Natural killer cell (primary cell): ENCODE measurements at regions not wholly inside any gene's neighbourhood (a gene's known extent, or its start where the extent isn't known, plus 50 kb on each side); places are given as distances from the start of the nearest gene placed in this dataset.

ENCODE experiments used
- ATAC-seq, 3 donors: fragments of 150-1000 bp in 2 of 3; fragments of 200-7000 bp in 1 of 3; cut with Tn5 transposase; 1 replicate in 1 of 3; 2 replicates in 2 of 3; pipeline ENCODE4 v1.10.0; 2021; ENCODE audit warnings: mild to moderate bottlenecking in 2 of 3, moderate library complexity in 2 of 3
- DNase-seq, 2 donors: peaks; one replicate each; pipeline versions ENCODE4 v3.0.0 to v3.0.0-alpha.2; 2013 to 2021; ENCODE audit warnings: mixed read lengths in 1 of 2
- H3K27ac ChIP-seq: one replicate; pipeline ENCODE4 v1.5.1; 2013; ENCODE audit warnings: mild to moderate bottlenecking, low read length
- H3K27me3 ChIP-seq: one replicate; pipeline ENCODE4 v1.6.1; 2013; ENCODE audit warnings: low read length; ENCODE audit not compliant: control insufficient read depth, insufficient read depth
- H3K36me3 ChIP-seq: one replicate; pipeline ENCODE4 v1.6.1; 2013; ENCODE audit warnings: low read length; ENCODE audit not compliant: control insufficient read depth, insufficient read depth
- H3K4me1 ChIP-seq: one replicate; pipeline ENCODE4 v1.6.1; 2013; ENCODE audit warnings: low read length; ENCODE audit not compliant: control insufficient read depth, insufficient read depth
- H3K4me3 ChIP-seq: one replicate; pipeline ENCODE4 v1.5.1; 2013; ENCODE audit warnings: low read length
- H3K9me3 ChIP-seq: one replicate; pipeline ENCODE4 v1.6.1; 2013; ENCODE audit warnings: low read length; ENCODE audit not compliant: control insufficient read depth, insufficient read depth
- H3K27ac Mint-ChIP-seq, 2 donors: one replicate each; pipeline ENCODE4 v1.8.0; 2022; ENCODE audit warnings: mild to moderate bottlenecking in 2 of 2, mixed read lengths in 2 of 2, moderate library complexity in 1 of 2
- H3K27me3 Mint-ChIP-seq, 2 donors: one replicate each; pipeline ENCODE4 v1.8.0; 2022; ENCODE audit warnings: low read depth in 2 of 2, mixed read lengths in 2 of 2
- H3K36me3 Mint-ChIP-seq: one replicate; pipeline ENCODE4 v1.8.0; 2022; ENCODE audit warnings: mixed read lengths
- H3K4me1 Mint-ChIP-seq, 2 donors: one replicate each; pipeline ENCODE4 v1.8.0; 2022; ENCODE audit warnings: mixed read lengths in 2 of 2
- H3K4me3 Mint-ChIP-seq: one replicate; pipeline ENCODE4 v1.8.0; 2022; ENCODE audit warnings: mild to moderate bottlenecking, moderate library complexity, mixed read lengths
- H3K9me3 Mint-ChIP-seq, 2 donors: one replicate each; pipeline ENCODE4 v1.8.0; 2022; ENCODE audit warnings: mixed read lengths in 2 of 2
- WGBS: methylation state at CpG from one replicate; pipeline ENCODE4 v1.1.7; 2013; ENCODE audit warnings: missing lambda C conversion rate; ENCODE audit not compliant: insufficient coverage; 5-methylcytosine and 5-hydroxymethylcytosine counted together
- intact Hi-C: fragments of 100-400 bp; cut with micrococcal nuclease; formaldehyde crosslinking; loops from one replicate; pipeline ENCODE4 v1.14.2; 2022
- TF ChIP-seq, protein P1 (sequence below): fragments of 200-600 bp; IDR thresholded peaks from one replicate; pipeline ENCODE4 v1.8.0; 2022; ENCODE audit warnings: antibody characterized with exemption

DNA sequence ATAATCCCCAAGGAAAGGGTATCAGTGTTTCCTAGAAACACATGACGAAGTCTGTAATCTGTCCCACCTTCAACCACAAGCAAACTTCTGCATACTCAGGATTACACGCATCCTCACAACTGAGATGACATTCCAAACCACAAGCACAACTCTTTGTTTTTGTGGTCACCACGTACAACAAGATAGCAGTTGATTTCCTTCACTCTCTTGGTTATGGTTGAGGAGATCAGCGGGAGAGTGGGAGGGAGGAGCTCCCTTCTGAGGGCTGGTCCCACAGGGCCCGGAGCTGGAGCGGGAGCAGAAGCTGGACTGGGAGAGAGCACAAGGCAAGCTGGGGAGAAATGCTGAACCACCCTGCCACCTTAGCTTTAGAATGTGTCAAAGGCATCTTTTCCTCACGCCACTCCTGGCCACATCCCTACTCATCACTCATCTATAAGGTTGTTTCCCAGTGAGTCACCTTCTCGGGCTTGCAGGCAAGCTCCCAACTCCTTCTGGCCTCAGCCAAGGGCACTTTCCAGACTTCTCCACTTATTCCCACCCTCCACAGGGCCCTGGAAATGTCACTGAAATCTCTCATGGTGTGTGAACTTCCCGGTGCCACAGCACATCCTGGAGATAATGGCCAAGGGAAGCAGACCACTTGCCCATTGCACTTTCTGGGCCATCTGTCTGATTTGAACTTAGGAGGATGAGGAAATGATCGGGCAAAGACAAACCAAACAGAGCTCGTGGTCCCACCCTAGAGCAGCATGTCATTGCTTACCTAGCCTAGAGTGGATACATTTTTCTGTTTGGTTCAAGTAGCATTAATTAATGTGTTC, 98.9 kb upstream of the LGALSL start:
- H3K27ac ChIP-seq: no peak overlapping the region
- no peak for DNase-seq
- no peaks in the 10 kb centered on the region for H3K9me3 Mint-ChIP-seq
- H3K36me3 Mint-ChIP-seq: no peaks in the 10 kb centered on the region
- no peaks in the 10 kb centered on the region for H3K36me3 ChIP-seq
- no peaks in the 10 kb centered on the region for H3K4me1 ChIP-seq
- TF ChIP-seq, protein P1, sequence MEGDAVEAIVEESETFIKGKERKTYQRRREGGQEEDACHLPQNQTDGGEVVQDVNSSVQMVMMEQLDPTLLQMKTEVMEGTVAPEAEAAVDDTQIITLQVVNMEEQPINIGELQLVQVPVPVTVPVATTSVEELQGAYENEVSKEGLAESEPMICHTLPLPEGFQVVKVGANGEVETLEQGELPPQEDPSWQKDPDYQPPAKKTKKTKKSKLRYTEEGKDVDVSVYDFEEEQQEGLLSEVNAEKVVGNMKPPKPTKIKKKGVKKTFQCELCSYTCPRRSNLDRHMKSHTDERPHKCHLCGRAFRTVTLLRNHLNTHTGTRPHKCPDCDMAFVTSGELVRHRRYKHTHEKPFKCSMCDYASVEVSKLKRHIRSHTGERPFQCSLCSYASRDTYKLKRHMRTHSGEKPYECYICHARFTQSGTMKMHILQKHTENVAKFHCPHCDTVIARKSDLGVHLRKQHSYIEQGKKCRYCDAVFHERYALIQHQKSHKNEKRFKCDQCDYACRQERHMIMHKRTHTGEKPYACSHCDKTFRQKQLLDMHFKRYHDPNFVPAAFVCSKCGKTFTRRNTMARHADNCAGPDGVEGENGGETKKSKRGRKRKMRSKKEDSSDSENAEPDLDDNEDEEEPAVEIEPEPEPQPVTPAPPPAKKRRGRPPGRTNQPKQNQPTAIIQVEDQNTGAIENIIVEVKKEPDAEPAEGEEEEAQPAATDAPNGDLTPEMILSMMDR: no peak
- H3K27me3 ChIP-seq: peaks cover 3% of the 10 kb centered on the region
- H3K4me3 ChIP-seq: no peak overlapping the region
- peaks cover 23 to 41% of the 10 kb centered on the region in 2 donors for H3K27me3 Mint-ChIP-seq
- intact Hi-C loops: no loop called here
- no peak for ATAC-seq
- 56% methylated on average over 10 of the region's 11 CpGs for WGBS
- H3K4me3 Mint-ChIP-seq: no peak overlapping the region
- H3K4me1 Mint-ChIP-seq: no peaks in the 10 kb centered on the region
- no peaks in the 10 kb centered on the region for H3K9me3 ChIP-seq
- no peak overlapping the region for H3K27ac Mint-ChIP-seq

DNA sequence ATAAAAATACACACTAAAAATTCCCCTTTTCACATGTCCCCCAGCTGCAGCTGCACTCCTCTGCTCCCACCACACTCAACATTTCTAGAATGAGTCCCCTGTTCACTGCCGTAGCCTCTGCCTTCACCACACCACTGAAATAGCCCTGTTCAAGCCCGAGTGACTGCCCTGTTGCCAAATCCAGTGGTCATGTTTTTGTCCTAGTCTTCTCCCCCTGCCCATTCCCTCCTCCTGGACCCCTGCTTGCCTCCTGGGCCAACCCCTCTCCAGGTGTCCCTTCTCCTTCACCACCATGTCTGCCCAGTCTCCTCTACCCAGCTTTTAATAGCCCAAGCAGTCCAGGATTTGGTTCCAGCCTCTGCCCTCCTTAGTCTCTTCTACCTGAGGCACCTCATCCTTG, 97.1 kb upstream of the LGALSL start:
- no peaks in the 10 kb centered on the region for H3K9me3 Mint-ChIP-seq
- H3K27me3 ChIP-seq: peaks cover 3% of the 10 kb centered on the region
- no peaks in the 10 kb centered on the region for H3K36me3 Mint-ChIP-seq
- ATAC-seq (no peak), DNase-seq (no peak)
- WGBS: 69% methylated on average over 2 of the region's 2 CpGs
- intact Hi-C loops: no loop called here
- no peak overlapping the region for H3K27ac Mint-ChIP-seq
- no peaks in the 10 kb centered on the region for H3K9me3 ChIP-seq
- TF ChIP-seq, protein P1: no peak
- peaks cover 26 to 51% of the 10 kb centered on the region in 2 donors for H3K27me3 Mint-ChIP-seq
- H3K36me3 ChIP-seq: no peaks in the 10 kb centered on the region
- no peaks in the 10 kb centered on the region for H3K4me1 ChIP-seq
- H3K4me3 Mint-ChIP-seq: no peak overlapping the region
- no peak overlapping the region for H3K4me3 ChIP-seq
- no peaks in the 10 kb centered on the region for H3K4me1 Mint-ChIP-seq
- H3K27ac ChIP-seq: no peak overlapping the region

DNA sequence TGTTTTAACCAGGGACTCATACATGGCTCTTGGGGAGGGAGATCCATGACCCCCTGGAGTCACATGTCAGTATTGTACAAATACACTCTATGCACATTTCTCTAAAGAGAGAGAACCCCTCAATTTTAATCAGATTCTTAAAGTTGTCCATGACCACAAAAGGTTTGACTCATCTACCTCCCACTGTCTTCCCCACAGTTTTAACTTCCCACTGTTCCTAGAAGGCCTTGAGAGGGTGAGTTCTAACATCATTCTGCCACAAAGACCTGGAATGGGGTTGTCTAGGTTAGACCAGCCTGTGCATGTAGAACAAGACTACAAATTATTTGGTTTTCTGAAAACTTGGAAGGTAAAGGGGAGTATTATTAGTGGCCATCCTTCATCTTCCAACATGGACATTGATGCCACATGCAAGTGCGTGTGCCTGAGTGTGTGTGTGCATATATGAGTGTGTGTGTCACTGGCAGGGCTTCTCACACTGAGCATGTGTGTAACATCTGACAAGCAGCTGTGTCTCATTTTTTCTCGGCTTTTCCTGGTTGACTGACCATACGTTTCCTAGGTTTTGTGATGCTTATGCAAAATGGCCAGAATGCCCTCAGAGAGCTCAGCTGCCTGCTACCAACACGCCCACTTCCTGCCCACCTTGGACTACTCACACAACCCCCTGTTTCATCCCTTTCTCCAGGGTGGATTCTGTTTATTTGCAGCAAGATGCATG, 94.6 kb upstream of the LGALSL start:
- ATAC-seq: no peak
- WGBS: 68% methylated on average over 4 of the region's 4 CpGs
- H3K4me3 Mint-ChIP-seq: no peak overlapping the region

More for the DNA sequence above, 94.6 kb upstream of the LGALSL start:
- Histone ChIP-seq H3K4me1 (no peaks in the 10 kb centered on the region), H3K27me3 (peaks cover 3% of the 10 kb centered on the region), H3K4me3 (no peak overlapping the region), H3K36me3 (no peaks in the 10 kb centered on the region), H3K27ac (no peak overlapping the region), H3K9me3 (no peaks in the 10 kb centered on the region)
- peaks cover 28 to 59% of the 10 kb centered on the region in 2 donors for H3K27me3 Mint-ChIP-seq
- no peaks in the 10 kb centered on the region for H3K36me3 Mint-ChIP-seq
- H3K4me1 Mint-ChIP-seq: no peaks in the 10 kb centered on the region
- H3K9me3 Mint-ChIP-seq: no peaks in the 10 kb centered on the region
- H3K27ac Mint-ChIP-seq: no peak overlapping the region
- TF ChIP-seq, protein P1: no peak
- intact Hi-C loops: no loop called here
- no peak for DNase-seq
